Stimulated activated CD4-positive, alpha-beta T cell treated with anti-CD3 and anti-CD28 coated beads, Interleukin-2, amount 100 ng/mL, for 4 hours (primary cell): ENCODE measurements at regions not wholly inside any gene's neighbourhood (a gene's known extent, or its start where the extent isn't known, plus 50 kb on each side); places are given as distances from the start of the nearest gene placed in this dataset.

Experiments used
- DNase-seq: peaks from one replicate; pipeline ENCODE4 v3.0.0-alpha.2; 2020; ENCODE audit warnings: low read depth

GRCh38 chr4:181569553-181569952 lies 673.6 kb upstream of the TENM3 start:
- no peak for DNase-seq

GRCh38 chr4:181578911-181579310 lies 664.3 kb upstream of the TENM3 start:
- no peak for DNase-seq

GRCh38 chr4:181579486-181579885 lies 663.7 kb upstream of the TENM3 start:
- no peak for DNase-seq

- DNase-seq = no peak
These were observed 661.2 kb upstream of the TENM3 start for GRCh38 chr4:181581983-181582382.

GRCh38 chr4:181582595-181582994 lies 660.6 kb upstream of the TENM3 start:
- DNase-seq = no peak

- no peak for DNase-seq
These were observed 654.4 kb upstream of the TENM3 start for GRCh38 chr4:181588733-181589302.

GRCh38 chr4:181592221-181592745 lies 650.9 kb upstream of the TENM3 start:
- no peak for DNase-seq

- no peak for DNase-seq
These were observed 649.5 kb upstream of the TENM3 start for GRCh38 chr4:181593703-181594102.

GRCh38 chr4:181594188-181594587 lies 649.0 kb upstream of the TENM3 start:
- no peak for DNase-seq

GRCh38 chr4:181595716-181596115 lies 647.5 kb upstream of the TENM3 start:
- no peak for DNase-seq

- DNase-seq = no peak
These were observed 645.4 kb upstream of the TENM3 start for GRCh38 chr4:181597766-181598165.

- no peak for DNase-seq
These were observed 644.1 kb upstream of the TENM3 start for GRCh38 chr4:181599134-181599533.

GRCh38 chr4:181601103-181601502 lies 642.1 kb upstream of the TENM3 start:
- no peak for DNase-seq

GRCh38 chr4:181604546-181604945 lies 638.7 kb upstream of the TENM3 start:
- DNase-seq = no peak

GRCh38 chr4:181606300-181606699 lies 636.9 kb upstream of the TENM3 start:
- DNase-seq = no peak

- DNase-seq = no peak
These were observed 635.0 kb upstream of the TENM3 start for GRCh38 chr4:181608181-181608580.

- no peak for DNase-seq
These were observed 632.0 kb upstream of the TENM3 start for GRCh38 chr4:181611033-181611711.

- no peak for DNase-seq
These were observed 631.1 kb upstream of the TENM3 start for GRCh38 chr4:181611946-181612600.

- DNase-seq = no peak
These were observed 630.0 kb upstream of the TENM3 start for GRCh38 chr4:181613200-181613599.

- no peak for DNase-seq
These were observed 625.1 kb upstream of the TENM3 start for GRCh38 chr4:181618038-181618618.

GRCh38 chr4:181618896-181619295 lies 624.3 kb upstream of the TENM3 start:
- DNase-seq = no peak

- DNase-seq = no peak
These were observed 623.6 kb upstream of the TENM3 start for GRCh38 chr4:181619651-181620050.
